ACC112 (cell line): ENCODE measurements at regions not wholly inside any gene's neighbourhood (a gene's known extent, or its start where the extent isn't known, plus 50 kb on each side); places are given as distances from the start of the nearest gene placed in this dataset.

Experiments
- H2AFZ ChIP-seq: fragments of 200-600 bp; sonication (generic); one replicate; pipeline ENCODE4 v1.6.0; 2017; ENCODE audit warnings: antibody characterized with exemption, low read length; ENCODE audit not compliant: unreplicated experiment
- H3K27ac ChIP-seq: fragments of 200-600 bp; sonication (generic); 2 replicates; pipeline ENCODE4 v1.5.1; 2014; ENCODE audit warnings: low read depth, mild to moderate bottlenecking, antibody characterized with exemption, low read length, moderate library complexity
- H3K27me3 ChIP-seq: fragments of 200-600 bp; sonication (generic); 2 replicates; pipeline ENCODE4 v1.6.1; 2014; ENCODE audit warnings: mild to moderate bottlenecking, antibody characterized with exemption, low read length, moderate library complexity, mixed read lengths; ENCODE audit not compliant: insufficient read depth
- H3K36me3 ChIP-seq: fragments of 200-600 bp; sonication (generic); 2 replicates; pipeline ENCODE4 v1.6.1; 2016; ENCODE audit warnings: mild to moderate bottlenecking, antibody characterized with exemption, low read length, moderate library complexity, mixed read lengths; ENCODE audit not compliant: insufficient read depth
- H3K4me1 ChIP-seq: fragments of 200-600 bp; sonication (generic); one replicate; pipeline ENCODE4 v1.6.1; 2016; ENCODE audit warnings: low read length, mixed read lengths; ENCODE audit not compliant: insufficient read depth, unreplicated experiment, control insufficient read depth
- H3K4me3 ChIP-seq: fragments of 200-600 bp; sonication (generic); 2 replicates; pipeline ENCODE4 v1.5.1; 2014; ENCODE audit warnings: mild to moderate bottlenecking, low read depth, low read length
- H3K79me2 ChIP-seq: fragments of 200-600 bp; sonication (generic); one replicate; pipeline ENCODE4 v1.6.0; 2016; ENCODE audit warnings: low read length; ENCODE audit not compliant: control insufficient read depth, unreplicated experiment, insufficient read depth

DNA sequence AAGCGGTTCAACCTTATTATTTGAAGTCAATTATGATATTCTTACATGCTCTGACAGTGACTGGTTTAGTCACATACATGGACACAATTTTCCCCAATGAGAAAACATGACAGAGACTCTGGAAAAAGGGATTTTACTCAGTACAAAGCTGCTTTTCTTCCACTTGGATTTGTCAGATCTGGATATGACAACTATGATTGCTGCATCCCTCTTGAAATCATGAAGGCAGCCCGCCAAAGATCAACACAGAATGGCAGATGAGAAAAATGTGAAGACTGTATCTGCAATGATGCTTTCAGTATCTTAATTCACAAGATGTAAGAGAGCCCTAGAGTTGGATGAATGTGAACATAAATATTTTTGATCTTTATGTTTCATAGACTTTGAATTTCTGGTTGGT, 439.6 kb downstream of the CDH8 start:
- no peak overlapping the region for H2AFZ ChIP-seq
- H3K79me2 ChIP-seq: no peaks in the 10 kb centered on the region
- H3K4me3 ChIP-seq: no peak overlapping the region
- no peaks in the 10 kb centered on the region for H3K4me1 ChIP-seq
- H3K27ac ChIP-seq: no peak overlapping the region
- no peaks in the 10 kb centered on the region for H3K27me3 ChIP-seq
- no peaks in the 10 kb centered on the region for H3K36me3 ChIP-seq

DNA sequence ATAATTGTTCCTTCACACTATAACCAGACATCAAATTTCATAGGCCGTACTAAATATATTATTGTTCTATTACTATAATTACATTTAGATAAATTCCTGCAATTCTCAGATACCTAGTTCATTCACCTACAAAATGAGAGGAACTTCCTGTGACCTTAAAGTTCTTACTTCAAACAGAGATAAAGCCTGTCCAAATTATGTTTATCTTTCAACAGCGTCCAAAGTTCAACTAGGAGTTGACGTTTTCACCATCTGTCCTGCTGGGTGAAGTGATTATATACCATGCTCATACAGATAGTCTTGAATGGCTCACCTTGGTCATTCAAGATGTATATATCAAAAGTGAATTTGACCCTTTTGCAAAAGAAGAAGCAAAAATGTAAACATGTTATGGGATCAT, 440.6 kb downstream of the CDH8 start:
- no peak overlapping the region for H3K27ac ChIP-seq
- H3K4me1 ChIP-seq: no peaks in the 10 kb centered on the region
- no peaks in the 10 kb centered on the region for H3K36me3 ChIP-seq
- no peak overlapping the region for H3K4me3 ChIP-seq
- H2AFZ ChIP-seq: no peak overlapping the region
- H3K79me2 ChIP-seq: no peaks in the 10 kb centered on the region
- no peaks in the 10 kb centered on the region for H3K27me3 ChIP-seq

GRCh38 chr16:61590577-61590976, 445.7 kb downstream of the CDH8 start:
- no peaks in the 10 kb centered on the region for H3K36me3 ChIP-seq
- H3K27ac ChIP-seq: no peak overlapping the region
- H3K79me2 ChIP-seq: no peaks in the 10 kb centered on the region
- H2AFZ ChIP-seq: no peak overlapping the region
- H3K27me3 ChIP-seq: no peaks in the 10 kb centered on the region
- no peaks in the 10 kb centered on the region for H3K4me1 ChIP-seq
- no peak overlapping the region for H3K4me3 ChIP-seq

GRCh38 chr16:61587526-61587925, 448.7 kb downstream of the CDH8 start:
- Histone ChIP-seq H3K4me1 (no peaks in the 10 kb centered on the region), H3K36me3 (no peaks in the 10 kb centered on the region), H3K4me3 (no peak overlapping the region)

DNA sequence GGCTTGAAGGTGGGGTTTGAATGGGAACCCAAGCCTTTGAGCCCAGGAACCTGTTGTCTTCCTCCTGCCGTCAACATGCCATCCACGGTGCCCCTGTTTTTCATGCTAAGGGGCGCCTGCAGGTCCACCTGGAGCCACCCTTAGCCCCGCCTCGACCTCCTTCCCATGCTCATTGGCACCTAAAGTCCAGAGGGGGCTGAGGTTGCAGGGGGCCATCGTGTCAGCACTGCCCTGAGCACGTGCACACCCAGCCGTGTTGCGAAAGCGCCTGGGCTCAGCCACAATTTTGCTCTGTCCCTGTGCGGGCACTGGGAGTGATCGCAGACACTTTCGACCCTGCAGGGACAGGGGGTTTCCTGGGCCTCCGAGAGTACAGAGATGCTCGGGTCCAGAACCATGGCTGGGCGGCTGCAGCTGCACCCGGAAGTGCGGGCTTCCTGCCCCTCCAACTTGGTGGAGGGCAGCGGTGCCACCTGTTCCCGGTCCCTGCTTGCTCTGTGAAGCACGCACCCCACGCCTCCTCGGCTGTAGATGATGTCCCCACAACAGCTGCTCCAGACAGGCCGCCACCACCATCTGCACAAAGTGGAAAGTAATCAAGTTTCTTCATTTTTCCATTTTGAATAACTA, 454.7 kb downstream of the CDH8 start:
- H3K27me3 ChIP-seq: no peaks in the 10 kb centered on the region
- no peak overlapping the region for H3K27ac ChIP-seq
- no peaks in the 10 kb centered on the region for H3K36me3 ChIP-seq
- no peak overlapping the region for H2AFZ ChIP-seq
- H3K4me3 ChIP-seq: no peak overlapping the region
- no peaks in the 10 kb centered on the region for H3K79me2 ChIP-seq
- H3K4me1 ChIP-seq: no peaks in the 10 kb centered on the region

More at GRCh38 chr16:61587526-61587925, 448.7 kb downstream of the CDH8 start:
- no peak overlapping the region for H3K27ac ChIP-seq
- no peak overlapping the region for H2AFZ ChIP-seq
- no peaks in the 10 kb centered on the region for H3K27me3 ChIP-seq
- no peaks in the 10 kb centered on the region for H3K79me2 ChIP-seq

DNA sequence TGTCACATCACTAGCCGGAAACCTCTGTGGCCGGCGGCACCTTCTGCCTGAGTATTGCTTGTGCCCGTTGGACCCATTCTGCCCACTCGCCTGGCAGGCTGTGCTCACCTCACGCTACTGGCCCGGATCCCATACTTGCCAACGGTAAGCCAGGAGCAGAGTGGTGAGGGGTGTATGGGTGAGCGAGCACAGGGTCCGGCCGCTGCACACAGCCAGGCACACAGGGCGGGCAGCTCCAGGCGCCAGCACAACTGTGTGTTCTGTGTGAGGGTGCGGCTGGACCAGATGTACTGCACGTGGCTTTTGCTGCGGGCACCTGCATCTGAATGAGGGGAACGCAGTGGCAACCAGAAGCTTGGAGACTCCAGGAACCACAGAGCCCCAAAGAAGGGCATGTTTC, 455.7 kb downstream of the CDH8 start:
- Histone ChIP-seq H3K4me3 (no peak overlapping the region), H3K27me3 (no peaks in the 10 kb centered on the region), H3K36me3 (no peaks in the 10 kb centered on the region), H2AFZ (no peak overlapping the region), H3K4me1 (no peaks in the 10 kb centered on the region), H3K79me2 (no peaks in the 10 kb centered on the region), H3K27ac (no peak overlapping the region)

DNA sequence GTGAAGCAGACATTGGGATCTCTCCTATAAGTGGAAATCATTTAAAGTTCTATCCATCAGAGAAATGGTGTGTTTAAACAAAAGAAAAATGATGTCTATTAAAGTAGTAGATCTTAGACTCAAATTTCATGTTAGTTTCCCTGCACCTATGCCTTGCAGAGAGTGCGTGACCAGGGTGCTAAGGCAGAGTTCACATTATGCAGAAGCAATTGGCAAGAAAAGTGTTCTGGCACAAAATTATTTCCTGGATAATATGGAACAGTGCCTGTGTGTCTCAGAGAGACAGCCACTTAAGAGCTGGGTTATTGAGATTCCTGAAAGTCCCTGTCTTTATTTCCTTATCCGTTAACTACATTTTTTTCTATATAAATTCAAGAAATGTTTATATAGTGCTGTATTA, 457.0 kb downstream of the CDH8 start:
- no peak overlapping the region for H3K4me3 ChIP-seq
- H2AFZ ChIP-seq: no peak overlapping the region
- no peaks in the 10 kb centered on the region for H3K79me2 ChIP-seq
- H3K4me1 ChIP-seq: no peaks in the 10 kb centered on the region
- H3K27ac ChIP-seq: no peak overlapping the region
- no peaks in the 10 kb centered on the region for H3K27me3 ChIP-seq
- no peaks in the 10 kb centered on the region for H3K36me3 ChIP-seq

GRCh38 chr16:61576476-61576875, 459.8 kb downstream of the CDH8 start:
- Histone ChIP-seq H3K27ac (no peak overlapping the region), H3K4me3 (no peak overlapping the region), H3K36me3 (no peaks in the 10 kb centered on the region), H2AFZ (no peak overlapping the region), H3K79me2 (no peaks in the 10 kb centered on the region), H3K4me1 (no peaks in the 10 kb centered on the region), H3K27me3 (no peaks in the 10 kb centered on the region)

DNA sequence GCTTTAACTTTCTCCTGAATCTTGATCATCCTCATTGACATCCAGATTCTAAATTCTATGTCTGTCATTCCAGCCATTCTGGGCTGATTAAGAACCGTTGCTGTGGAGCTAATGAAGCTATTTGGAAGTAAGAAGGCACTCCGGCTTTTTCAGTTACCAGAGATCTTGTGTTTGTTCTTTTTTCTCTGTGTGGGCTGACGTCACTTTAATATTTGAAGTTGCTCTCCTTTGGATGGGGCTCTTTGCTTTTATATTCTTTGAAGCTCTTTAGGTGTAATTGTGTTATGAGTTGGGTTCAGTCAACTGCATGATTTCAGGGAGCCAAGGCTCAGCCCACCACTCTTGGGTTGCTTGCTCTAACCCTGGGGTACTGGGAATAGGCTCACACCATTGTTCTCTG, 460.6 kb downstream of the CDH8 start:
- no peak overlapping the region for H3K27ac ChIP-seq
- H3K4me3 ChIP-seq: no peak overlapping the region

GRCh38 chr16:61569028-61569427, 467.2 kb downstream of the CDH8 start:
- Histone ChIP-seq H3K36me3 (no peaks in the 10 kb centered on the region), H2AFZ (no peak overlapping the region), H3K27me3 (no peaks in the 10 kb centered on the region), H3K4me3 (no peak overlapping the region), H3K79me2 (no peaks in the 10 kb centered on the region), H3K4me1 (no peaks in the 10 kb centered on the region), H3K27ac (no peak overlapping the region)

More for the DNA sequence above, 460.6 kb downstream of the CDH8 start:
- H2AFZ ChIP-seq: no peak overlapping the region
- H3K27me3 ChIP-seq: no peaks in the 10 kb centered on the region
- no peaks in the 10 kb centered on the region for H3K4me1 ChIP-seq
- H3K36me3 ChIP-seq: no peaks in the 10 kb centered on the region
- no peaks in the 10 kb centered on the region for H3K79me2 ChIP-seq

GRCh38 chr16:61564716-61565115, 471.5 kb downstream of the CDH8 start:
- Histone ChIP-seq H3K4me3 (no peak overlapping the region), H3K79me2 (no peaks in the 10 kb centered on the region), H3K4me1 (no peaks in the 10 kb centered on the region), H3K27ac (no peak overlapping the region), H2AFZ (no peak overlapping the region), H3K27me3 (no peaks in the 10 kb centered on the region), H3K36me3 (no peaks in the 10 kb centered on the region)
